Lung (tissue), 11 donors: ENCODE measurements at regions not wholly inside any gene's neighbourhood (a gene's known extent, or its start where the extent isn't known, plus 50 kb on each side); places are given as distances from the start of the nearest gene placed in this dataset.

ENCODE experiments used
- ATAC-seq: fragments of 200-7000 bp; cut with Tn5 transposase; one replicate; pipeline ENCODE4 v1.9.1; 2020; ENCODE audit warnings: moderate number of reproducible peaks; ENCODE audit not compliant: insufficient read depth, low FRiP score
- DNase-seq, 3 donors: peaks; one replicate each; pipeline ENCODE4 v3.0.0-alpha.2; 2013 to 2017
- H3K27ac ChIP-seq, 2 donors: one replicate each; pipeline ENCODE4 v1.5.1; 2013; ENCODE audit warnings: mild to moderate bottlenecking in 2 of 2, moderate library complexity in 2 of 2, control low read depth in 1 of 2, inconsistent platforms in 1 of 2, low read depth in 1 of 2, low read length in 1 of 2
- H3K27me3 ChIP-seq, 3 donors: one replicate each; pipeline ENCODE4 v1.5.1; 2013; ENCODE audit warnings: low read length in 2 of 3; ENCODE audit not compliant: control insufficient read depth in 3 of 3, insufficient read depth in 3 of 3
- H3K36me3 ChIP-seq, 4 donors: one replicate each; pipeline ENCODE4 v1.5.1; 2013; ENCODE audit warnings: low read length in 4 of 4, mild to moderate bottlenecking in 1 of 4, moderate library complexity in 1 of 4; ENCODE audit not compliant: control insufficient read depth in 4 of 4, insufficient read depth in 4 of 4
- H3K4me1 ChIP-seq, 5 donors: one replicate each; pipeline ENCODE4 v1.5.1; 2013; ENCODE audit warnings: low read length in 5 of 5, mild to moderate bottlenecking in 2 of 5, moderate library complexity in 1 of 5; ENCODE audit not compliant: control insufficient read depth in 5 of 5, insufficient read depth in 5 of 5
- H3K4me3 ChIP-seq: one replicate; pipeline ENCODE4 v1.5.1; 2013; ENCODE audit warnings: mild to moderate bottlenecking, control low read depth, moderate library complexity
- H3K9ac ChIP-seq, 2 donors: one replicate each; pipeline ENCODE4 v1.5.1; 2013; ENCODE audit warnings: low read length in 2 of 2, control low read depth in 1 of 2; ENCODE audit not compliant: insufficient read depth in 1 of 2
- H3K9me3 ChIP-seq, 4 donors: one replicate each; pipeline ENCODE4 v1.5.1; 2013; ENCODE audit warnings: low read length in 3 of 4, mild to moderate bottlenecking in 1 of 4, moderate library complexity in 1 of 4; ENCODE audit not compliant: control insufficient read depth in 4 of 4, insufficient read depth in 3 of 4
- CTCF ChIP-seq: IDR thresholded peaks from 2 replicates; pipeline ENCODE4 v1.5.1; 2012; ENCODE audit warnings: mild to moderate bottlenecking; ENCODE audit errors: control extremely low read depth, extremely low read depth
- WGBS, 2 donors: extraction: QIAGEN DNeasy Blood & Tissue Kit; methylation state at CpG; one replicate each; pipeline ENCODE4 v1.1.7; 2013; 5-methylcytosine and 5-hydroxymethylcytosine counted together
- donor health status: control.
- donor health status: control.
- donor health status: Bipolar disorder and iron deficiency.
- donor health status: healthy.
- donor health status: DM: yes; HTN: yes; CAD: no.

GRCh38 chr12:86627001-86627400 is 370.8 kb upstream of the MGAT4C start:
- Histone ChIP-seq H3K27me3 (no peaks in the 10 kb centered on the region), H3K36me3 (no peaks in the 10 kb centered on the region), H3K27ac (no peak overlapping the region), H3K4me3 (no peak overlapping the region), H3K9ac (no peak overlapping the region), H3K9me3 (peaks cover 0 to 9% (median 6%) of the 10 kb centered on the region in 4 donors), H3K4me1 (no peaks in the 10 kb centered on the region)
- no peak for TF ChIP-seq CTCF
- ATAC-seq, result no peak
- DNase-seq, result no peak
- 86 to 97% methylated on average over 3 of the region's 3 CpGs for WGBS, 2 donors

GRCh38 chr12:86623267-86623666 is 367.1 kb upstream of the MGAT4C start:
- no peaks in the 10 kb centered on the region for H3K27me3 ChIP-seq
- peaks cover 0 to 9% (median 6%) of the 10 kb centered on the region in 4 donors for H3K9me3 ChIP-seq
- ATAC-seq, result no peak
- DNase-seq, result no peak
- no peaks in the 10 kb centered on the region for H3K36me3 ChIP-seq
- H3K4me3 ChIP-seq, result no peak overlapping the region
- H3K9ac ChIP-seq, result no peak overlapping the region
- no peaks in the 10 kb centered on the region for H3K4me1 ChIP-seq
- no peak overlapping the region for H3K27ac ChIP-seq
- TF ChIP-seq CTCF, result no peak
- WGBS, 2 donors, result 62 to 72% methylated on average over 1 of the region's 1 CpG

GRCh38 chr12:86621957-86622356 is 365.8 kb upstream of the MGAT4C start:
- no peak overlapping the region for H3K4me3 ChIP-seq
- H3K27ac ChIP-seq, result no peak overlapping the region
- ATAC-seq, result no peak
- no peak for DNase-seq
- no peaks in the 10 kb centered on the region for H3K36me3 ChIP-seq
- no peak for TF ChIP-seq CTCF
- H3K4me1 ChIP-seq, result no peaks in the 10 kb centered on the region
- 67 to 80% methylated on average over 2 of the region's 2 CpGs for WGBS, 2 donors
- no peaks in the 10 kb centered on the region for H3K27me3 ChIP-seq
- no peak overlapping the region for H3K9ac ChIP-seq
- peaks cover 0 to 6% (median 2%) of the 10 kb centered on the region in 4 donors for H3K9me3 ChIP-seq

GRCh38 chr12:86613311-86613710 is 357.1 kb upstream of the MGAT4C start:
- ATAC-seq (no peak), DNase-seq (peak in 2 of 3 donors; percentile 60 to 77)
- H3K9me3 ChIP-seq, result no peaks in the 10 kb centered on the region
- peaks cover 0 to 5% (median 0%) of the 10 kb centered on the region in 5 donors for H3K4me1 ChIP-seq
- no peak overlapping the region for H3K27ac ChIP-seq
- no peaks in the 10 kb centered on the region for H3K36me3 ChIP-seq
- 51 to 59% methylated on average over 1 of the region's 1 CpG for WGBS, 2 donors
- H3K27me3 ChIP-seq, result no peaks in the 10 kb centered on the region
- TF ChIP-seq CTCF, result no peak
- H3K9ac ChIP-seq, result no peak overlapping the region
- H3K4me3 ChIP-seq, result no peak overlapping the region
